PC-3 (cell line): ENCODE measurements at regions not wholly inside any gene's neighbourhood (a gene's known extent, or its start where the extent isn't known, plus 50 kb on each side); places are given as distances from the start of the nearest gene placed in this dataset.
A peak's percentile ranks its signal among the peaks of the same experiment; 100 is the strongest.

ENCODE experiments used
- CTCF ChIP-seq: fragments of 300-600 bp; sonication (generic); conservative IDR thresholded peaks from 2 replicates; pipeline ENCODE4 v1.5.1; 2017; ENCODE audit warnings: antibody characterized with exemption, low read depth, mild to moderate bottlenecking, low read length
- EZH2 ChIP-seq: fragments of 300-600 bp; sonication (generic); IDR thresholded peaks from one replicate; pipeline ENCODE4 v1.6.1; 2017; ENCODE audit warnings: antibody characterized with exemption, mild to moderate bottlenecking, low read length; ENCODE audit not compliant: unreplicated experiment
- EZH2phosphoT487 ChIP-seq: fragments of 300-600 bp; sonication (generic); IDR thresholded peaks from 2 replicates; pipeline ENCODE4 v1.6.1; 2018; ENCODE audit warnings: mild to moderate bottlenecking, antibody characterized with exemption, low read length, borderline replicate concordance

- peak; percentile 74 for TF ChIP-seq CTCF
- no peak for TF ChIP-seq EZH2
- TF ChIP-seq EZH2phosphoT487 = no peak
Measured at GRCh38 chr6:51350308-51350904, 531.7 kb downstream of the TFAP2B start.
